ENCODE measurements at regions not wholly inside any gene's neighbourhood (a gene's known extent, or its start where the extent isn't known, plus 50 kb on each side); places are given as distances from the start of the nearest gene placed in this dataset.

GRCh38 chr7:38025815-38026214 lies 105.4 kb downstream of the EPDR1 start:
- TF ChIP-seq CTCF (IDR thresholded peaks at IDR 0.05), result no peak

DNA sequence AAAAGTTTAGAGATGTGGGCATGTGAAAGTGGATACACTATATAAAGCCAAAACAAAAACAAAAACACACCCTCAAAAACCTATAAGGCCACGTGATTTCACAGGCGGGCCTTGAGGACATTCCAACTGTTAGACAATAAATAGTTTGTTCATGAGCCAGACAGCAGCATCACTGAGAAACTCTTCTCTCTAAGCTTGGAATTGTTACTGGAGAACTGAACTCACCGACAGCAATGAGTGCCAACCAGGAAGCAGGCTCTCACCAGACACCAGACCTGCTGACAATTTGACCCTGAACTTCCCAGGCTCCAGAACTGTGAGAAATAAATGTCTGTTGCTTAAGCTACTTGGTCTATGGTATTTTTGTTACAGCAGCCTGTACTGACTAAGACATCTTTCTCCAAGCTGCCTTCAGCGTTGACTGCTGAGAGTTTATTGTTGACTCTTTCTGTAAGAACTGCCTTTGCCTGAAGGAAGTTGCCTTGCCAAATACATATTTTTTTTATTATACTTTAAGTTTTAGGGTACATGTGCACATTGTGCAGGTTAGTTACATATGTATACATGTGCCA lies 107.5 kb downstream of the EPDR1 start:
- TF ChIP-seq CTCF (IDR thresholded peaks at IDR 0.05), result no peak

DNA sequence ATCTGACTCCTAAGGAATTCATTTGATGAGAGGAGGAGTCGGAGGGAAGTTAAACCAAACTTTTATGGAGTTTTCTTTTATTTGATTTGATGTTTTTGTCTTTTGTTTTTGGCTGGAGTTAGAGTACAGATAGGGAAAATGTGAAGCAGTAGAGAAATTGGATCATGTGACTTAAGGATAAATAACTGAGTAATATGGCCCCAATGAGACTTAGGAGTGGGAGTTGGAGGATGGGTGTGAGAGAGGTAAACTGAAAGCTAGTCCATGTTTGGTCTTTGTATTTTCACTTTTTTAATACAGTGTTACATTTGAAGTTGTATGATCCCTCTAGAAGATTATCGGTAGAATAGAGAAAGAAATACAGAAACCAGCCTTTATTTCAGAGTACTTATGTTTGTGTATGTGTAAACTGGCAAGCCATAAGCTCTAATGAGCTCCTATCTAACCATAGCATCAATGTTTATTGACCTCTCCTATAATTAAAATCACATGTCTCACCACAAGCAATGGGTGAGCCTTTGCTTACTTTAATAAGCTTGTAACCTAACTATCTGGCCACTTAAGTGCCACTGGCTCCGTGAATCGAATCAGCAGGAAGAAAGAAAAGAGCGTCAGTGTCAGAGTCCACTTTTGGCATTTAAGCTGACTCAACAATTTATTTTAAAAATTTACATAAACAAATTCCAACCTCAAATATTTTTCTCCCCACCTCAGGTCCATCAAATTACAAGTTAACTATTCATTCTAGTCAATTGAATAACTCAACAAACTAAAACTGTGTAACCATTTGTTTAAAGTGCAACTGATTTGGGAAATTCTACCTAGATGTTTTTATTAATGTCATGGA lies 113.8 kb downstream of the EPDR1 start:
- no peak for TF ChIP-seq CTCF (IDR thresholded peaks at IDR 0.05)

- TF ChIP-seq CTCF (IDR thresholded peaks at IDR 0.05), result no peak
These were observed 120.4 kb downstream of the EPDR1 start for GRCh38 chr7:38040831-38041230.

- no peak for TF ChIP-seq CTCF (IDR thresholded peaks at IDR 0.05)
These were observed 128.4 kb upstream of the STARD3NL start for GRCh38 chr7:38049679-38050078.

DNA sequence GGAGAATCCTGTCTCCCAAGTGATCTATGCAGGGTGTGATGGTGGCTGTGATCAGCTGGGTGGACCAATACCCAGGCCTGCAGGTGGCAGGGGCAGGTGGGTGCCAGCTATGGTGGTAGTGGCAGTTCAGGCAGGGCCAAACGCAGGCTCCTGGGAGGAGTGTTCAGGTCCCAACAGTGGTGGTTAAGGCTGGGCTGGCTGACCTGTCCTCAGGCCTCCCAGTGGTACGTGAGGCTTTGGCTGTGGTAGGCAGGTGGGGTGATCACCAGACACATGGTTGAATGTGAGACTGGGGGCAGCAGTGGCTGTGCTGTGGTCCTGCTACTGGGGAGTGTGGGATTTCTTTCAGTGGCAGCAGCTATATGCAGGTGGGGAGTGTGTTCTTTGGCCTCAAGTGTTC lies 126.7 kb upstream of the STARD3NL start:
- TF ChIP-seq CTCF (IDR thresholded peaks at IDR 0.05), result no peak

DNA sequence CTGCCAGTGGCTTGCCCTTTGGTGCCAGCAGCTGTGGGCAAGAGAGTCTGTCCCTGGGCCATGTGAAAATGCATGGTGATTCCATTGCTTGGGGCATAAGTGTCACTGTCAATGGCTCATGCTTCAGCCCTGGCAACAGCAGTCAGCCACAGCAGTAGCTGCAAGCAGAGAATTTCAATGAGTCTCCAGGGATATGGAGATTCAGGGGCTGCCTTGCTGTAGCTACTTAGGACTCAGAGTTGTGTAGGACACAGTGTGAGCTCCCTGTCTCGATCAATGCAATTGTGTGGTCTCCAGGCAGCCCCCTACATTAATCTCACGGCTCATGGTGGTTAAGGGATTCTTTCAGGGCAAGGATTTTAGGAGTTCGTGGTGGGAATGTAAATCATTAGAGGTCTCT lies 126.3 kb upstream of the STARD3NL start:
- TF ChIP-seq CTCF (IDR thresholded peaks at IDR 0.05), result no peak
